Sigmoid colon (tissue), 4 donors: ENCODE measurements at regions not wholly inside any gene's neighbourhood (a gene's known extent, or its start where the extent isn't known, plus 50 kb on each side); places are given as distances from the start of the nearest gene placed in this dataset.

ENCODE experiments used
- POLR2A ChIP-seq, 2 donors: fragments of 450-650 bp; IDR thresholded peaks; one replicate each; pipeline ENCODE4 v1.6.1; 2016; ENCODE audit warnings: antibody characterized with exemption in 2 of 2, mild to moderate bottlenecking in 2 of 2, moderate library complexity in 2 of 2
- POLR2AphosphoS5 ChIP-seq, 4 donors: sonication (generic); formaldehyde crosslinking; IDR thresholded peaks; one replicate each; pipeline ENCODE4 v1.6.1; 2017; ENCODE audit warnings: antibody characterized with exemption in 4 of 4
- TF ChIP-seq, protein P1 (sequence below), 4 experiments: fragments of 450-650 bp in 3 of 4; fragments of 200-600 bp in 1 of 4; IDR thresholded peaks; one replicate each; pipeline ENCODE4 v1.5.1; 2016 to 2019; ENCODE audit warnings: antibody characterized with exemption in 4 of 4, mild to moderate bottlenecking in 3 of 4, moderate library complexity in 2 of 4

DNA sequence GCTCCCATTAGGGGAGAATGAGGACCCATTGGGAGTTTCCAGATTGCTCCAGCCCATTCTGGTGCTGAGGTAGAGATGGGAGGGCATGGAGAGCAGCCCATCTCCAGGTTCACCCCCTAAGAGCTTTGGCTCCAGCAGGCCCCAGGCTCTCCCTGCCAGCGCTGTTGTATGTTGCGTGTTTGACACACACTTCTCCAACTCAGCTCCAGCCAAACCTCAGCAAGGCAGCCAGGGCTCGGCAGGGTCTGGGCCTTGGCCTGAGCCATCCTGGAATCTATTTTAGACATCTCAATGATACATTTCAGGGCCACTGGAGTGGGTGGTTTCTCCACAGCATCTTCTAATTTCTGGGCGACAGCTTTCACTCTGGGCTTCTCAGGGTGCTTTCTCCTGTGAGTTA is 117.0 kb downstream of the NAV1 start:
- no peak for TF ChIP-seq POLR2AphosphoS5 (IDR thresholded peaks at IDR 0.05)
- TF ChIP-seq, protein P1, sequence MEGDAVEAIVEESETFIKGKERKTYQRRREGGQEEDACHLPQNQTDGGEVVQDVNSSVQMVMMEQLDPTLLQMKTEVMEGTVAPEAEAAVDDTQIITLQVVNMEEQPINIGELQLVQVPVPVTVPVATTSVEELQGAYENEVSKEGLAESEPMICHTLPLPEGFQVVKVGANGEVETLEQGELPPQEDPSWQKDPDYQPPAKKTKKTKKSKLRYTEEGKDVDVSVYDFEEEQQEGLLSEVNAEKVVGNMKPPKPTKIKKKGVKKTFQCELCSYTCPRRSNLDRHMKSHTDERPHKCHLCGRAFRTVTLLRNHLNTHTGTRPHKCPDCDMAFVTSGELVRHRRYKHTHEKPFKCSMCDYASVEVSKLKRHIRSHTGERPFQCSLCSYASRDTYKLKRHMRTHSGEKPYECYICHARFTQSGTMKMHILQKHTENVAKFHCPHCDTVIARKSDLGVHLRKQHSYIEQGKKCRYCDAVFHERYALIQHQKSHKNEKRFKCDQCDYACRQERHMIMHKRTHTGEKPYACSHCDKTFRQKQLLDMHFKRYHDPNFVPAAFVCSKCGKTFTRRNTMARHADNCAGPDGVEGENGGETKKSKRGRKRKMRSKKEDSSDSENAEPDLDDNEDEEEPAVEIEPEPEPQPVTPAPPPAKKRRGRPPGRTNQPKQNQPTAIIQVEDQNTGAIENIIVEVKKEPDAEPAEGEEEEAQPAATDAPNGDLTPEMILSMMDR (IDR thresholded peaks at IDR 0.05) = no peak
- TF ChIP-seq POLR2A (IDR thresholded peaks at IDR 0.05) = no peak
